Mucosa of descending colon (tissue), 3 donors: ENCODE measurements at regions not wholly inside any gene's neighbourhood (a gene's known extent, or its start where the extent isn't known, plus 50 kb on each side); places are given as distances from the start of the nearest gene placed in this dataset.
A peak's percentile ranks its signal among the peaks of the same experiment; 100 is the strongest.

ENCODE experiments used
- ATAC-seq: fragments of 200-7000 bp; cut with Tn5 transposase; one replicate; pipeline ENCODE4 v1.9.1; 2020; ENCODE audit warnings: mild to moderate bottlenecking, moderate library complexity
- DNase-seq, 3 donors: peaks; one replicate each; pipeline ENCODE4 v3.0.0-alpha.2; 2020
- H3K36me3 ChIP-seq: fragments of 200-600 bp; one replicate; pipeline ENCODE4 v1.8.0; 2021; ENCODE audit warnings: low read depth, mild to moderate bottlenecking
- H3K4me1 ChIP-seq: fragments of 200-600 bp; one replicate; pipeline ENCODE4 v1.8.0; 2021; ENCODE audit warnings: low read depth, mild to moderate bottlenecking
- H3K4me3 ChIP-seq: fragments of 200-600 bp; one replicate; pipeline ENCODE4 v1.8.0; 2021; ENCODE audit warnings: mild to moderate bottlenecking
- H3K9me3 ChIP-seq: fragments of 200-600 bp; one replicate; pipeline ENCODE4 v1.8.0; 2021; ENCODE audit warnings: mild to moderate bottlenecking
- intact Hi-C, 2 donors: fragments of 100-400 bp; cut with DNase I in 1 of 2; cut with micrococcal nuclease in 1 of 2; formaldehyde crosslinking; loops; one replicate each; pipeline versions ENCODE4 v1.11.0 to v1.11.1; 2022; cut with DNase I, micrococcal nuclease
- TF ChIP-seq, protein P1 (sequence below): fragments of 200-600 bp; IDR thresholded peaks from one replicate; pipeline ENCODE4 v1.8.0; 2022; ENCODE audit warnings: antibody characterized with exemption, mild to moderate bottlenecking
- donor health status: DM: no; HTN: no; CAD: no; lungs with moderate emphysema.
- donor health status: DM: no; HTN: no; CAD: no.
- donor health status: DM: no; HTN: yes; CAD: no.

DNA sequence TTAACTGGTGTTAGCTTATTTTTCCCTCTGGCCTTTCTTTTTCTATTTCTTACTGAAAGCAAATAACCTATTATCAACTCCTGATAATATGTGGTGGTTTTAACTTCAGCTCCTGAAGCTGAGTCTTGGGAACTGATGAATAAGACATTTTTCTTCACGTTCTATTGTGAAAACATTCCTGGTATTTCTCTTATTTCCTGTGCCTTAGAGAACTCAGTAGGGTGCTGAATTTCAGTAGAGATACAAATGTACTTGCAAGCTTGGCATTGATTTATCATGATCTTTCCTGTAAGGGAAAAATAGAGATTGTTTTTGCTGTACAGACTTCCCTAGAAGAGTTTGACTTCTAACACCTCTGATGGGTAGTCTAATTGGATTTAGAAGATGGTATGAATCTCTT, 52.8 kb upstream of the DCC start:
- intact Hi-C loops = no loop called here
- H3K4me1 ChIP-seq = no peaks in the 10 kb centered on the region

GRCh38 chr18:52288403-52289004, 51.5 kb upstream of the DCC start:
- peak in 2 of 3 donors; percentile 52 to 62 for DNase-seq
- ATAC-seq = peak; percentile 55
- H3K4me1 ChIP-seq = no peaks in the 10 kb centered on the region
- H3K36me3 ChIP-seq = no peaks in the 10 kb centered on the region
- TF ChIP-seq, protein P1, sequence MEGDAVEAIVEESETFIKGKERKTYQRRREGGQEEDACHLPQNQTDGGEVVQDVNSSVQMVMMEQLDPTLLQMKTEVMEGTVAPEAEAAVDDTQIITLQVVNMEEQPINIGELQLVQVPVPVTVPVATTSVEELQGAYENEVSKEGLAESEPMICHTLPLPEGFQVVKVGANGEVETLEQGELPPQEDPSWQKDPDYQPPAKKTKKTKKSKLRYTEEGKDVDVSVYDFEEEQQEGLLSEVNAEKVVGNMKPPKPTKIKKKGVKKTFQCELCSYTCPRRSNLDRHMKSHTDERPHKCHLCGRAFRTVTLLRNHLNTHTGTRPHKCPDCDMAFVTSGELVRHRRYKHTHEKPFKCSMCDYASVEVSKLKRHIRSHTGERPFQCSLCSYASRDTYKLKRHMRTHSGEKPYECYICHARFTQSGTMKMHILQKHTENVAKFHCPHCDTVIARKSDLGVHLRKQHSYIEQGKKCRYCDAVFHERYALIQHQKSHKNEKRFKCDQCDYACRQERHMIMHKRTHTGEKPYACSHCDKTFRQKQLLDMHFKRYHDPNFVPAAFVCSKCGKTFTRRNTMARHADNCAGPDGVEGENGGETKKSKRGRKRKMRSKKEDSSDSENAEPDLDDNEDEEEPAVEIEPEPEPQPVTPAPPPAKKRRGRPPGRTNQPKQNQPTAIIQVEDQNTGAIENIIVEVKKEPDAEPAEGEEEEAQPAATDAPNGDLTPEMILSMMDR = peak; percentile 40
- intact Hi-C loops = no loop called here
- no peak overlapping the region for H3K4me3 ChIP-seq
- H3K9me3 ChIP-seq = no peaks in the 10 kb centered on the region

More for the DNA sequence above, 52.8 kb upstream of the DCC start:
- Histone ChIP-seq H3K36me3 (no peaks in the 10 kb centered on the region), H3K9me3 (no peaks in the 10 kb centered on the region), H3K4me3 (no peak overlapping the region)
- DNase-seq (no peak), ATAC-seq (no peak)
- TF ChIP-seq, protein P1 = no peak

- TF ChIP-seq, protein P1 = no peak
- intact Hi-C loops = no loop called here
- H3K4me1 ChIP-seq = no peaks in the 10 kb centered on the region
- no peak overlapping the region for H3K4me3 ChIP-seq
- H3K36me3 ChIP-seq = no peaks in the 10 kb centered on the region
- DNase-seq (no peak), ATAC-seq (no peak)
- H3K9me3 ChIP-seq = no peaks in the 10 kb centered on the region
Measured at GRCh38 chr18:52289392-52289791, 50.6 kb upstream of the DCC start.
